ENCODE measurements at regions not wholly inside any gene's neighbourhood (a gene's known extent, or its start where the extent isn't known, plus 50 kb on each side); places are given as distances from the start of the nearest gene placed in this dataset.

DNA sequence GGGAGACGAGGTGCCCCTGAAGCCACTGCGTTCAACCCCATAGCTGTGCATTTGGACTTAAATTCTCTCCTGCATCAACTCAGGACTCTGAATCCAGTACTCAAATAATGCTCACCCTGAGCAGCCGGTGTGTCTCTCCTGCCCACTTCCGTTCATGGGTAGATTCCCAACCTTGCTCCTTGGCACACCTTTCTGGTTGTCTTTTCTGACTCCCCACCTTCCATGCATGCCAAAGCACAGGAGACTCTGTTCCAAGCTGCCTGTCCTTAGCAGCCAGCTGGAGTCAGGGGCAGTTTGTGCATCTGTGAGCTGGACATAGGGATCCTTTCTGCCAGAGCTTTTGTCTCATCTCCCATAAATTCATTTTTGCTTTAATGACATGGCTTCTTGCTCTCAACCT, 1242.5 kb downstream of the TBC1D22A start:
- Histone ChIP-seq H3K4me3 (no peak overlapping the region), H3K27me3 (peaks cover 0 to 8% of the 10 kb centered on the region in 2 donors), H3K4me1 (no peaks in the 10 kb centered on the region), H3K36me3 (no peaks in the 10 kb centered on the region), H3K27ac (no peak overlapping the region), H3K9me3 (no peaks in the 10 kb centered on the region)
- intact Hi-C loops (cut with DNase I), result no loop called here
- DNase-seq (no peak), ATAC-seq (no peak)
- TF ChIP-seq, protein P1, sequence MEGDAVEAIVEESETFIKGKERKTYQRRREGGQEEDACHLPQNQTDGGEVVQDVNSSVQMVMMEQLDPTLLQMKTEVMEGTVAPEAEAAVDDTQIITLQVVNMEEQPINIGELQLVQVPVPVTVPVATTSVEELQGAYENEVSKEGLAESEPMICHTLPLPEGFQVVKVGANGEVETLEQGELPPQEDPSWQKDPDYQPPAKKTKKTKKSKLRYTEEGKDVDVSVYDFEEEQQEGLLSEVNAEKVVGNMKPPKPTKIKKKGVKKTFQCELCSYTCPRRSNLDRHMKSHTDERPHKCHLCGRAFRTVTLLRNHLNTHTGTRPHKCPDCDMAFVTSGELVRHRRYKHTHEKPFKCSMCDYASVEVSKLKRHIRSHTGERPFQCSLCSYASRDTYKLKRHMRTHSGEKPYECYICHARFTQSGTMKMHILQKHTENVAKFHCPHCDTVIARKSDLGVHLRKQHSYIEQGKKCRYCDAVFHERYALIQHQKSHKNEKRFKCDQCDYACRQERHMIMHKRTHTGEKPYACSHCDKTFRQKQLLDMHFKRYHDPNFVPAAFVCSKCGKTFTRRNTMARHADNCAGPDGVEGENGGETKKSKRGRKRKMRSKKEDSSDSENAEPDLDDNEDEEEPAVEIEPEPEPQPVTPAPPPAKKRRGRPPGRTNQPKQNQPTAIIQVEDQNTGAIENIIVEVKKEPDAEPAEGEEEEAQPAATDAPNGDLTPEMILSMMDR (IDR thresholded peaks at IDR 0.05), result no peak

GRCh38 chr22:48004038-48004437, 1241.6 kb downstream of the TBC1D22A start:
- H3K36me3 ChIP-seq, result no peaks in the 10 kb centered on the region
- DNase-seq (no peak), ATAC-seq (no peak)
- H3K27me3 ChIP-seq, result peaks cover 0 to 8% of the 10 kb centered on the region in 2 donors
- H3K4me1 ChIP-seq, result no peaks in the 10 kb centered on the region
- intact Hi-C loops (cut with DNase I), result no loop called here
- TF ChIP-seq, protein P1 (IDR thresholded peaks at IDR 0.05), result no peak
- H3K27ac ChIP-seq, result no peak overlapping the region
- no peaks in the 10 kb centered on the region for H3K9me3 ChIP-seq
- H3K4me3 ChIP-seq, result no peak overlapping the region

- Histone ChIP-seq H3K4me3 (no peak overlapping the region), H3K4me1 (no peaks in the 10 kb centered on the region), H3K36me3 (no peaks in the 10 kb centered on the region), H3K27me3 (peaks cover 0 to 8% of the 10 kb centered on the region in 2 donors), H3K9me3 (no peaks in the 10 kb centered on the region), H3K27ac (no peak overlapping the region)
- TF ChIP-seq, protein P1 (IDR thresholded peaks at IDR 0.05), result no peak
- DNase-seq (no peak), ATAC-seq (no peak)
- intact Hi-C loops (cut with DNase I), result no loop called here
These were observed 1238.7 kb downstream of the TBC1D22A start for GRCh38 chr22:48001101-48001500.

- ATAC-seq (no peak), DNase-seq (no peak)
- H3K27me3 ChIP-seq, result no peaks in the 10 kb centered on the region
- H3K9me3 ChIP-seq, result no peaks in the 10 kb centered on the region
- no peaks in the 10 kb centered on the region for H3K4me1 ChIP-seq
- H3K27ac ChIP-seq, result no peak overlapping the region
- H3K36me3 ChIP-seq, result no peaks in the 10 kb centered on the region
- H3K4me3 ChIP-seq, result no peak overlapping the region
- TF ChIP-seq, protein P1 (IDR thresholded peaks at IDR 0.05), result no peak
- intact Hi-C loops (cut with DNase I), result no loop called here
These were observed 1235.2 kb downstream of the TBC1D22A start for GRCh38 chr22:47997612-47998011.

DNA sequence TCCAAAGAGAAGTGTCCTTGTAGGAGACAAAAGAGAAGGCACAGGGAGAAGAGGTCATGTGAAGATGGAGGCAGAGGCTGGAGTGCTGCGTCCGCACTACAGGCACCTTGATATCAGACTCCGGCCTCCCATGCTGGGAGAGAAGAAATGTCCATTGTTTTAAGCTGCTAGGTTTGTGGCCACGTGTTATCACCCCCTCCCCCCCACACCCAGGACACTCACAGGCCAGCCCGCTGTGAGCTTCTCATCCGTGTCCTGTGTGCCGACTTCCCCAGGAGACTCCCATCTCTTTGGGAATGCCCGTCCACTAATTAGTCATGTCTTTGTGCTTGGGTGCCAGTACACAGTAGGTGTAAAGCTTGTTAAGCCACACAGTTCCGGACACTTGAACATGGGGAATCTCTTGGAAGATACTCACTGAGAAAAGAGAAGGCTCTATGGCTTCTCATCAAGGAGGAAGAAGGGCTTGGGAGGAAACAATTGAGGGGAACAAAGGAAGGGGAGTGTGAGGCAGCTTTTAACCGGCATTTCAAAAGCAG, 1234.7 kb downstream of the TBC1D22A start:
- no peak overlapping the region for H3K27ac ChIP-seq
- no peaks in the 10 kb centered on the region for H3K9me3 ChIP-seq
- no peak overlapping the region for H3K4me3 ChIP-seq
- DNase-seq (no peak), ATAC-seq (no peak)
- H3K4me1 ChIP-seq, result no peaks in the 10 kb centered on the region
- intact Hi-C loops (cut with DNase I), result no loop called here
- TF ChIP-seq, protein P1 (IDR thresholded peaks at IDR 0.05), result no peak
- H3K27me3 ChIP-seq, result no peaks in the 10 kb centered on the region
- no peaks in the 10 kb centered on the region for H3K36me3 ChIP-seq

All from left lung (tissue), 4 donors.